ENCODE measurements at regions not wholly inside any gene's neighbourhood (a gene's known extent, or its start where the extent isn't known, plus 50 kb on each side); places are given as distances from the start of the nearest gene placed in this dataset.
"Not testable (repeated sequence)": the region's sequence is repeated elsewhere in the genome, so short reads cannot be mapped to it uniquely, and the experiment has no call there.

DNA sequence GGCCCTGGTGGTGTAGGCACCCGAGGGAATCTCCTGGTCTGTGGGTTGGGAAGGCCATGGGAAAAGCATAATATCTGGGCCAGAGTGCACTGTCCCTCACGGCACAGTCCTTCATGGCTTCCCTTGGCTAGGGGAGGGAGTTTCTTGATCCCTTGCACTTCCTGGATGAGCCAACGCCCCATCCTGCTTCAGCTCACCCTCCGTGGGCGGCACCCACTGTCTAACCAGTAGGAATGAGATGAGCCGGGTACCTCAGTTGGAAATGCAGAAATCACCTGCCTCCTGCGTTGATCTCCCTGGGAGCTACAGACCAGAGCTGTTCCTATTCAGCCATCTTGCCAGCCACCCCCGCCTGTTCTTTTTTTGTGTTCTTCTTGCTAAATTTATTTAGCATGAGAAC lies 134.4 kb downstream of the LEPR start:
- H3K4me3 ChIP-seq (ENCODE audit: low read depth, poor library complexity, severe bottlenecking): no peak overlapping the region
- 85 to 88% methylated on average over 8 of the region's 8 CpGs for WGBS, 2 donors
- TF ChIP-seq, protein P1, sequence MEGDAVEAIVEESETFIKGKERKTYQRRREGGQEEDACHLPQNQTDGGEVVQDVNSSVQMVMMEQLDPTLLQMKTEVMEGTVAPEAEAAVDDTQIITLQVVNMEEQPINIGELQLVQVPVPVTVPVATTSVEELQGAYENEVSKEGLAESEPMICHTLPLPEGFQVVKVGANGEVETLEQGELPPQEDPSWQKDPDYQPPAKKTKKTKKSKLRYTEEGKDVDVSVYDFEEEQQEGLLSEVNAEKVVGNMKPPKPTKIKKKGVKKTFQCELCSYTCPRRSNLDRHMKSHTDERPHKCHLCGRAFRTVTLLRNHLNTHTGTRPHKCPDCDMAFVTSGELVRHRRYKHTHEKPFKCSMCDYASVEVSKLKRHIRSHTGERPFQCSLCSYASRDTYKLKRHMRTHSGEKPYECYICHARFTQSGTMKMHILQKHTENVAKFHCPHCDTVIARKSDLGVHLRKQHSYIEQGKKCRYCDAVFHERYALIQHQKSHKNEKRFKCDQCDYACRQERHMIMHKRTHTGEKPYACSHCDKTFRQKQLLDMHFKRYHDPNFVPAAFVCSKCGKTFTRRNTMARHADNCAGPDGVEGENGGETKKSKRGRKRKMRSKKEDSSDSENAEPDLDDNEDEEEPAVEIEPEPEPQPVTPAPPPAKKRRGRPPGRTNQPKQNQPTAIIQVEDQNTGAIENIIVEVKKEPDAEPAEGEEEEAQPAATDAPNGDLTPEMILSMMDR (IDR thresholded peaks at IDR 0.05): no peak
- TF ChIP-seq POLR2A (IDR thresholded peaks at IDR 0.05): no peak
- no peak for DNase-seq (ENCODE audit: low spot score in 2 of 2)
- intact Hi-C loops (cut with DNase I; ENCODE audit: low total_unique reads): no loop called here

DNA sequence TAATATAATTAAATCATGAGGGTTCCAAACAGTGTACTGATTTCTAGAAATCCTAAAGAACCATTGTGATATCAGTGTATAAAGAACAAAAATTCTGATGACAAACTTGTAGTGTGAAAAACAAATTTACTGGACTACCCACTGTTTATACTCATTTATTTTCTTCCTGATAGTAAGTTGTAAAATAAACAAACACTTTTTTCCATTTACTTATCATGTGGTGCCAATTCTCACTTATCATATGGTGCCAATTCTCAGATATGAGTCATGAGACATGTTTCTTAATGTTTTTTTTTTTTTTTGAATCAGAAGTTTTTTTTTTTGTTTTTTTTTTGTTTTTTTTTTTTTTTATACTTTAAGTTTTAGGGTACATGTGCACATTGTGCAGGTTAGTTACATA lies 137.7 kb downstream of the LEPR start:
- TF ChIP-seq POLR2A (IDR thresholded peaks at IDR 0.05): no peak
- TF ChIP-seq, protein P1 (IDR thresholded peaks at IDR 0.05): no peak

DNA sequence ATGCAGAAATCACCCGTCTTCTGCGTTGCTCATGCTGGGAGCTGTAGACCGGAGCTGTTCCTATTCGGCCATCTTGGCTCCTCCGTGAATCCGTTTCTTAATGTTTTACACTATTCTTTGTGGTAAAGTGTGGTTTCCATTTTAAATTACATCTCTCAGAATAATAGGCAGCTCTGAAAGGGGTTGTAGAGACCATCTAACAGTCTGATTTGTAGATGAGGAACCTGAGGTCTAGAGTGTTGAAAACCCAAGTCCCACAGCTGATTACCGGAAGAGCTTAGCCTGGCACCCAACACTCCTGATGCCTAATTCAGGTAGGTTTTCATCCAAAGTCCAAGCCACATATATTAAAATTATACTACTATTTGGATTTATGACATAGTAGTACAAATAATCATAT lies 144.0 kb downstream of the LEPR start:
- no peak for DNase-seq (ENCODE audit: low spot score in 2 of 2)
- intact Hi-C loops (cut with DNase I; ENCODE audit: low total_unique reads): no loop called here
- H3K4me3 ChIP-seq (ENCODE audit: low read depth, poor library complexity, severe bottlenecking): no peak overlapping the region
- TF ChIP-seq, protein P1 (IDR thresholded peaks at IDR 0.05): no peak
- no peak for TF ChIP-seq POLR2A (IDR thresholded peaks at IDR 0.05)
- 76 to 97% methylated on average over 7 of the region's 7 CpGs for WGBS, 2 donors

More for the DNA sequence above, 137.7 kb downstream of the LEPR start:
- intact Hi-C loops (cut with DNase I; ENCODE audit: low total_unique reads): no loop called here
- no peak overlapping the region for H3K4me3 ChIP-seq (ENCODE audit: low read depth, poor library complexity, severe bottlenecking)
- no peak for DNase-seq (ENCODE audit: low spot score in 2 of 2)

DNA sequence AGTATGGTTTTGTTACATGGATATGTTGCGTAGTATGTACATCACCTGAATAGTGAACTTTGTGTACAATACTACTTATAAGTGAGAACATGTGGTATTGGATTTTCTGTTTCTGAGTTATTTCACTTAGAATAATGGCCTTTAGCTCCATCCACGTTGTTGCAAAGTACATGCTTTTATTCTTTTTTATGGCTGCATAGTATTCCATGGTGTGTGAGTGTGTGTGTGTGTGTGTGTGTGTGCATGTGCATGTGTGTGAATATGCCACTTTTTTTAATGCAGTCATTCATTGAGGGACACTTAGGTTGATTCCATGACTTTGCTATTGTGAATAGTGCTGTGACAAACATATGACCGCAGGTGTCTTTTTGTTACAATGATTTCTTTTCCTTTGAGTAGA lies 147.8 kb downstream of the LEPR start:
- no peak for DNase-seq (ENCODE audit: low spot score in 2 of 2)
- intact Hi-C loops (cut with DNase I; ENCODE audit: low total_unique reads): no loop called here
- 69 to 89% methylated on average over 3 of the region's 3 CpGs for WGBS, 2 donors
- no peak for TF ChIP-seq POLR2A (IDR thresholded peaks at IDR 0.05)
- TF ChIP-seq, protein P1 (IDR thresholded peaks at IDR 0.05): no peak
- no peak overlapping the region for H3K4me3 ChIP-seq (ENCODE audit: low read depth, poor library complexity, severe bottlenecking)

DNA sequence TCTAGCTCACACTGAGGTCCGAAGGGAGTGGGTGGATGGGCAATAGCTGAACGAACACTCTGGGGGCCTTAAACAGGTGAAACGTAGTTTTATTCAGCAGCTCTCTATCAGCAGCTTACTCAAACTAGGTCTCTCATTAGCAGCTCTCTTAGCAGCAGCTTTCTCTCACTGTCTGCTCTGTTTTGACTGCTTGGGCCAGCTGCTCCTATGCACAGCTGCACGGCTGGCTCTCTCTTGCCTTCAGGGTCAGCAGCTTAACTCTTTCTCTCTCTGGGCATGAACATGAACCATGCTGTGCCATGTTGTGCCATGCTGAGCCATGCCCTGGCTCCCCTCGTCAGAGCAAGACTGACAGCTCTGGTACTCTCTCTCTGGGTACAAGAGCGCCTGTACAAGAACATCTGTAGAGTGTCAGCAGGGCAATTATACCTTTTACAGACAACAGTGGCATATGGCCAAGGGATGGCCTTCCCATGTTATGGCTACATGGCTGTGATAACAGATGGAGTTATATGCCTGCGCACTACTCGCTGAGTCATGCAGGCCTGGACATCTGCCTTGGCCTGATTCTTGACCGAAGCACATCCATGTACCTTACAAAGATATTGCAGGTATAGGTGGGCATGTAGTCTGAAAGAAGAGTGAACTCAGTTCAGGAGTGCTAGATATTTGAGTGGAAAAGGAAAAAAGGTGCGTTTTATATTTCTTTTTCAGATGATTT lies 152.4 kb downstream of the LEPR start:
- H3K4me3 ChIP-seq (ENCODE audit: low read depth, poor library complexity, severe bottlenecking): no peak overlapping the region
- intact Hi-C loops (cut with DNase I; ENCODE audit: low total_unique reads): no loop called here
- no peak for DNase-seq (ENCODE audit: low spot score in 2 of 2)
- 80 to 89% methylated on average over 10 of the region's 10 CpGs for WGBS, 2 donors
- TF ChIP-seq POLR2A (IDR thresholded peaks at IDR 0.05): no peak
- TF ChIP-seq, protein P1 (IDR thresholded peaks at IDR 0.05): no peak

DNA sequence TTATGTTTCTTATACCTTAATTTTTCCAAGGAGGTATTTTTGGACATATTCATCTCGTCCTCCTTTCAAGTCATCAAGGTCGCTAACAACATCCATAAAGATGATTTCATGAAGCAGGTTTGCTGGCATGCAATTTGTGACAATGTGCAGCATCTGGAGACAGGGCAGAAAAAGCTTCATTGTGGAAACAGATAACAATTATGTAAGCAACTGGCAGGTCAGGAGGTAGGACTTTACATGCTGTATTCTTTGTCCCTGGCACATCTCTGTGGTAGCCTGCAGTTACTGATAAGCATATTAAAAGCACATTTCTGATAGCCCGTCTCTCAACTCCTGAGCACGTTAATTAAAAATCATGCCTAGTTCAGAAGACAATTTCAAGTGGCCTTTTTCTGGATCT lies 156.8 kb downstream of the LEPR start:
- WGBS, 2 donors: 86 to 93% methylated on average over 4 of the region's 4 CpGs
- no peak for DNase-seq (ENCODE audit: low spot score in 2 of 2)
- no peak overlapping the region for H3K4me3 ChIP-seq (ENCODE audit: low read depth, poor library complexity, severe bottlenecking)
- no peak for TF ChIP-seq POLR2A (IDR thresholded peaks at IDR 0.05)
- TF ChIP-seq, protein P1 (IDR thresholded peaks at IDR 0.05): no peak
- intact Hi-C loops (cut with DNase I; ENCODE audit: low total_unique reads): no loop called here

DNA sequence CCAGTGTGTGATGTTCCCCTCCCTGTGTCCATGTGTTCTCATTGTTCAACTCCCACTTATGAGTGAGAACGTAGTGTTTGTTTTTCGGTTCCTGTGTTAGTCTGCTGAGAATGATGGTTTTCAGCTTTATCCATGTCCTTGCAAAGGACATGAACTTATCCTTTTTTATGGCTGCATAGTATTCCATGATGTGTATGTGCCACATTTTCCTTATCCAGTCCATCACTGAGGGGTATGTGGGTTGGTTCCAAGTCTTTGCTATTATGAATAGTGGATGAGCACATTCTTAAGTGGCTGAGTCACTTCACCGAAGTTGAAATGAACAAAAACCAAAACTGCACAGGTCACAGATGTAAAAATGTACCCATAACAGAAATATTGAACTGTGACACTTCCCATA lies 157.5 kb downstream of the LEPR start:
- DNase-seq (ENCODE audit: low spot score in 2 of 2); H3K4me3 ChIP-seq (ENCODE audit: low read depth, poor library complexity, severe bottlenecking); intact Hi-C loops (cut with DNase I; ENCODE audit: low total_unique reads): not testable (repeated sequence)
- 94 to 95% methylated on average over 3 of the region's 3 CpGs for WGBS, 2 donors

Measured in lower leg skin (tissue), 4 donors.